HEK293T (cell line): ENCODE measurements at regions not wholly inside any gene's neighbourhood (a gene's known extent, or its start where the extent isn't known, plus 50 kb on each side); places are given as distances from the start of the nearest gene placed in this dataset.

Source experiments
- ELF4 ChIP-seq: fragments of 450-650 bp; IDR thresholded peaks from 2 replicates; pipeline ENCODE4 v1.6.1; 2017; ENCODE audit warnings: antibody characterized with exemption
- FOXK2 ChIP-seq: fragments of 450-650 bp; IDR thresholded peaks from 2 replicates; pipeline ENCODE4 v1.6.1; 2016; ENCODE audit warnings: mild to moderate bottlenecking
- FOXM1 ChIP-seq: fragments of 450-650 bp; IDR thresholded peaks from 2 replicates; pipeline ENCODE4 v1.6.1; 2017; ENCODE audit warnings: mild to moderate bottlenecking, borderline replicate concordance
- HDGF ChIP-seq: fragments of 450-650 bp; IDR thresholded peaks from 2 replicates; pipeline ENCODE4 v1.6.1; 2017; ENCODE audit warnings: antibody characterized with exemption, borderline replicate concordance
- SUZ12 ChIP-seq: fragments of 450-650 bp; IDR thresholded peaks from 2 replicates; pipeline ENCODE4 v1.6.1; 2016; ENCODE audit warnings: mild to moderate bottlenecking

- no peak for TF ChIP-seq ELF4
- TF ChIP-seq FOXK2 = no peak
- no peak for TF ChIP-seq SUZ12
- TF ChIP-seq FOXM1 = no peak
- TF ChIP-seq HDGF = no peak
These were observed 329.5 kb downstream of the MFSD1 start for GRCh38 chr3:159131376-159131775.
